ENCODE measurements at regions not wholly inside any gene's neighbourhood (a gene's known extent, or its start where the extent isn't known, plus 50 kb on each side); places are given as distances from the start of the nearest gene placed in this dataset.

GRCh38 chr1:186620566-186621350 is 59.5 kb downstream of the PTGS2 start:
- TF ChIP-seq CTCF (IDR thresholded peaks at IDR 0.05): no peak
- no peak for DNase-seq (ENCODE audit: low spot score)
- ATAC-seq (ENCODE audit: low FRiP score): no peak

GRCh38 chr1:186618401-186619170 is 61.6 kb downstream of the PTGS2 start:
- TF ChIP-seq CTCF (IDR thresholded peaks at IDR 0.05): no peak
- peak; percentile 51 for ATAC-seq (ENCODE audit: low FRiP score)
- DNase-seq (ENCODE audit: low spot score): no peak

GRCh38 chr1:186617926-186618325 is 62.3 kb downstream of the PTGS2 start:
- no peak for DNase-seq (ENCODE audit: low spot score)
- no peak for ATAC-seq (ENCODE audit: low FRiP score)
- no peak for TF ChIP-seq CTCF (IDR thresholded peaks at IDR 0.05)

GRCh38 chr1:186616511-186616910 is 63.7 kb downstream of the PTGS2 start:
- DNase-seq (ENCODE audit: low spot score) (no peak), ATAC-seq (ENCODE audit: low FRiP score) (no peak)
- no peak for TF ChIP-seq CTCF (IDR thresholded peaks at IDR 0.05)

- TF ChIP-seq CTCF (IDR thresholded peaks at IDR 0.05): no peak
- no peak for ATAC-seq (ENCODE audit: low FRiP score)
Measured at GRCh38 chr1:186615332-186615731, 64.9 kb downstream of the PTGS2 start.

GRCh38 chr1:186611156-186611555 is 69.1 kb downstream of the PTGS2 start:
- DNase-seq (ENCODE audit: low spot score): no peak
- ATAC-seq (ENCODE audit: low FRiP score): no peak
- TF ChIP-seq CTCF (IDR thresholded peaks at IDR 0.05): no peak

More at GRCh38 chr1:186615332-186615731, 64.9 kb downstream of the PTGS2 start:
- no peak for DNase-seq (ENCODE audit: low spot score)
